Activated CD8-positive, alpha-beta T cell treated with anti-CD3 and anti-CD28 coated beads, Interleukin-2, amount 10 ng/mL, durations not matched to agents 7 days and 5 days (primary cell): ENCODE measurements at regions not wholly inside any gene's neighbourhood (a gene's known extent, or its start where the extent isn't known, plus 50 kb on each side); places are given as distances from the start of the nearest gene placed in this dataset.

Experiments used
- ATAC-seq: fragments of 150-1000 bp; cut with Tn5 transposase; one replicate; pipeline ENCODE4 v1.10.0; 2021; ENCODE audit warnings: moderate library complexity
- CTCF ChIA-PET: fragments of 350-600 bp; sonication (Branson Sonifier 250); formaldehyde crosslinking; loops from one replicate; lab custom pipeline; 2021; ENCODE audit warnings: antibody characterized with exemption; lab: Charles Lee
- POLR2A ChIA-PET: fragments of 350-600 bp; sonication (Branson Sonifier 250); formaldehyde crosslinking; loops from one replicate; lab custom pipeline; 2021; ENCODE audit warnings: antibody characterized with exemption; lab: Charles Lee
- DNase-seq: peaks from one replicate; pipeline ENCODE4 v3.0.0-alpha.2; 2020
- H3K27ac Mint-ChIP-seq: one replicate; pipeline ENCODE4 v1.8.0; 2021; ENCODE audit warnings: mild to moderate bottlenecking, mixed read lengths
- H3K27me3 Mint-ChIP-seq: one replicate; pipeline ENCODE4 v1.8.0; 2021; ENCODE audit warnings: low read depth, mixed read lengths
- H3K36me3 Mint-ChIP-seq: one replicate; pipeline ENCODE4 v1.8.0; 2021; ENCODE audit warnings: low read depth, mixed read lengths
- H3K4me1 Mint-ChIP-seq: one replicate; pipeline ENCODE4 v1.8.0; 2021; ENCODE audit warnings: low read depth, mixed read lengths
- H3K4me3 Mint-ChIP-seq: one replicate; pipeline ENCODE4 v1.8.0; 2021; ENCODE audit warnings: mild to moderate bottlenecking, mixed read lengths
- H3K9me3 Mint-ChIP-seq: one replicate; pipeline ENCODE4 v1.8.0; 2022; ENCODE audit warnings: mixed read lengths; ENCODE audit not compliant: insufficient read depth

DNA sequence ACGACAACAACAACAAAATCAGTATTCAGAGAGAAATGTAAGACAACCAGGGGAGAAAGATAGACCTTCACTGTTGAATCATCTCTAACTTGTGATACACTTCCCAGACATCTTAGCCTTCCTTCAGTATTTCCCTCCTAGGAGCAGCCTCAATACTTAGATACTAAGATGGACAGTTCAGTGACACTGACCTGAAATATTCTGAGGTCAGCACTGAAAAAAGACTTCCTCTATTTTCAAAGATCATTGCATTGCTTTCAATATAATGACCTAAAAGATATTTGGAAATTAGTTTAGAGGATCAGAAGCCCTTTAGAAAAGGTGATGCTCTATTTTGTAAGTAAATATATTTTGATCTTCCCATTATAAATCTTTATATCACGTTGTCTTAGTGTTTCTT lies 101.0 kb downstream of the MRPL39 start:
- Mint-ChIP-seq H3K4me3 (no peak overlapping the region), H3K4me1 (peaks cover 34% of the 10 kb centered on the region), H3K9me3 (no peaks in the 10 kb centered on the region), H3K36me3 (peaks cover 16% of the 10 kb centered on the region), H3K27ac (no peak overlapping the region), H3K27me3 (no peaks in the 10 kb centered on the region)
- ChIA-PET POLR2A (interaction anchor here (0.6 kb wide), 1 partner anchor 55 kb away, joined by 3 read pairs; no protein-coding TSS in a partner anchor), CTCF (interaction anchor here (1.4 to 2.6 kb wide), 5 partner anchors 8 to 82 kb away, joined by 4 to 15 read pairs (median 7); no protein-coding TSS in a partner anchor)
- ATAC-seq (no peak), DNase-seq (no peak)

DNA sequence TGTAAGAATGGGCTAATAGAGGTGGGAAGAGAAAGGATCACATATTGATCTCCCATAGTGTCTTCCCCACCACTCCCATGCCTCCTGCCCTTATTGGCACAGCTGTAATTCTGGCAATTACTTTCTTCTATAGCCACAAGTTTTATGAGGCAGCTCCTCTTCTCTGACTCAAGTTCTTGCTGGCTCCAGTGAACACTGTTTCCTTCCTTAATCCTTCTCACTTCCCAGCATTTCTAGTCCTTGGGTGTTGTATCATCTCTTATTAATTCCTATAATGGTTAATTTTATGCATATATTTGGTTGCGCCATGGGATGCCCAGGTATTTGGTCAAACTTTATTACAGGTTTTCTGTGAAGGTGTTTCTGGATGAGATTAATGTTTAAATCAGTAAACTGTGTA lies 103.3 kb downstream of the MRPL39 start:
- Mint-ChIP-seq H3K27me3 (no peaks in the 10 kb centered on the region), H3K27ac (no peak overlapping the region), H3K4me3 (no peak overlapping the region), H3K4me1 (peaks cover 24% of the 10 kb centered on the region), H3K9me3 (no peaks in the 10 kb centered on the region), H3K36me3 (peaks cover 16% of the 10 kb centered on the region)
- ChIA-PET POLR2A (no interaction called here), CTCF (no interaction called here)
- ATAC-seq, result no peak
- no peak for DNase-seq

DNA sequence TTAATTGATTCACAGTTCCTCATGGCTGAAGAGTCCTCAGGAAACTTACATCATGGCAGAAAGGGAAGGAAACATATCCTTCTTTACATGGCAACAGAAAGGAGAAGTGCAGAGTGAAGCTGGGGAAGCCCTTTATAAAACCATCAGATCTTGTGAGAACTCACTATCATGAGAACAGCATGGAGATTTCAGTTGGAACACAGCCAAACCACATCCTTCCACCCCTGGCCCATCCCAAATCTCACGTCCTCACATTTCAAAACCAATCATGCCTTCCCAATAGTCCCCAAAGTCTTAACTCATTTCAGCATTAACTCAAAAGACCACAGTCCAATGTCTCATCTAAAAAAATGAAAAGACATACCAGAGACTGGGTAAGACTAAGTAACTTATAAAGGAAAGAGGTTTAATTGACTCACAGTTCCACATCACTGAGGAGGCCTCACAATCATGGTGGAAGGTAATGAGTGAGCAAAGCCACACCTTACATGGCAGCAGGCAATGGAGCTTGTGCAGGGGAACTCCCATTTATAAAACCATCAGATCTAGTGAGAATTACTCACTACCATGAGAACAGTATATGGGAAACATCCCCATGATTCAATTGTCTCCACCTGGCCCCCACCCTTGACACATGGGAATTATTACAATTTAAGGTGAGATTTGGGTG lies 105.2 kb downstream of the MRPL39 start:
- peak; percentile 29 for DNase-seq
- no peak overlapping the region for H3K27ac Mint-ChIP-seq
- ChIA-PET CTCF (no interaction called here), POLR2A (no interaction called here)
- H3K36me3 Mint-ChIP-seq, result peaks cover 16% of the 10 kb centered on the region
- ATAC-seq, result no peak
- peaks cover 15% of the 10 kb centered on the region for H3K4me1 Mint-ChIP-seq
- no peaks in the 10 kb centered on the region for H3K27me3 Mint-ChIP-seq
- H3K4me3 Mint-ChIP-seq, result no peak overlapping the region
- H3K9me3 Mint-ChIP-seq, result no peaks in the 10 kb centered on the region

DNA sequence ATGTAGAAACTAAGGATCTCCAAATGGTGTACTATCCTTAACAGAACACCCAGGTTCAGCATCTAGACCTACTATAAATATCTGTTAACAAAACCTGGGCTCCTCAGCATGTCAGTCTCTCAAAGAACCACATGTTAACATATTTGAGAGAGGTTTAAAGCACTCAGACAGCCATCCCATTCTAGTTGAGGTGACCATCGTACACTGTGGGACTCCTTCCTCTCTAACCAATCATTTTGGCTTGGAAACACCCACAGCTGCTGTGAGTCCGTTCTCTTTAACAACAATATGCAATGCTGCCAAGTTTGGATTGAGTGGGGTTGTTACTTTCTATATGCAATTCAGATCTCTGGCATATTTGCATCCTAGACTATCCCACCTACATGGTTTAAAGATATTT lies 105.8 kb downstream of the MRPL39 start:
- H3K27me3 Mint-ChIP-seq, result no peaks in the 10 kb centered on the region
- ATAC-seq, result no peak
- H3K4me3 Mint-ChIP-seq, result no peak overlapping the region
- H3K4me1 Mint-ChIP-seq, result peaks cover 15% of the 10 kb centered on the region
- peaks cover 19% of the 10 kb centered on the region for H3K36me3 Mint-ChIP-seq
- ChIA-PET POLR2A (no interaction called here), CTCF (no interaction called here)
- H3K27ac Mint-ChIP-seq, result no peak overlapping the region
- H3K9me3 Mint-ChIP-seq, result no peaks in the 10 kb centered on the region
- no peak for DNase-seq

DNA sequence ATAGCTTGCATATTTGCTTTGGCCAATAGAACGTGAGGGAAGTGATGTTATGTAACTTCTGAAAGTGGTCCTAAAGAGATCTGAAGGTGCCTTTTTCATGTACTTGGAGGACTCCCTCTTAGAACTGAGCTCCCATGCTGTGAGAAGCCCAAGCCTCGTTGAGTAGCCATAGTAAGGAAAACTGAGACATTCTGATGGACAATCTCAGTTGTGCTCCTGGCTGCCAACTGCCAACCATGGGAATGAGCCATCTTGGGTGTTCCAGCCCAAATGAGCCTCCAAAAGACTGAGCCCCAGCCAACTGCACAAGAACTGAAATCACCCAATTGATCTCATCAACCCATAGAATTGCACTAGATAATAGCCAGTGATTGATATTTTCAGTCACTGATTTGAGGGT lies 106.7 kb downstream of the MRPL39 start:
- POLR2A ChIA-PET, result no interaction called here
- no peak overlapping the region for H3K4me3 Mint-ChIP-seq
- peaks cover 11% of the 10 kb centered on the region for H3K4me1 Mint-ChIP-seq

DNA sequence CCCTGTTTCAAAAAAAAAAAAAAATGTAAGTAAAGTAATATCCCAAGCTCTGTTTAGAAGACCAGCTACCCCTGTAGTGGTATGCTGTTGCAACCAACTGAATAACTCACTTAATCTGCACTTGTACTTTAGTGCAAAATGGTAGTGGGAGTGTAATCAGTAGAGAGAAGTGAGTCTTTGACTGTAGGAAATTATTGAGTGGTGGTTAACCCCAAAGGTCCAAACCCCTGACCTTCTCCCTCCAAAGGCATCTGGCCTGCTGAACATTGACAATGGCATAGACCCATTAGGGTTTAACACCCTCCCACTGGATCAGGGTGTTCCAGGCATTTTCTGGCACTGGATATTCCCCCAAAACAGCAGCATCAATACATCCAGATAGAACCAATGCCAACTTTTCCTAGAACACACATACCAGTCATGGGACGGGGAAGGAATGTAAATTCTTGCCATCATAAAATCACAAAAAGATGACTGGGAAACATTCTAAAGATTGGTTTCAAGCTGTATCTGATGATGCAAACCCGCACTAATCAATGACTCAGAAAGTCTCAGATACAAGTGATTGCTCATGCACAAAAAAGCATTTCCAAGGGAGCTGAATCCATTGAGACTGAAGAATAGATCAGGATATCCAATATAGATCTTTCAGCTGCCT lies 110.3 kb downstream of the MRPL39 start:
- Mint-ChIP-seq H3K9me3 (no peaks in the 10 kb centered on the region), H3K4me1 (peaks cover 5% of the 10 kb centered on the region), H3K27ac (no peak overlapping the region), H3K36me3 (peaks cover 10% of the 10 kb centered on the region), H3K4me3 (no peak overlapping the region), H3K27me3 (no peaks in the 10 kb centered on the region)
- DNase-seq (no peak), ATAC-seq (no peak)
- ChIA-PET CTCF (interaction anchor here (0.7 to 1.5 kb wide), 3 partner anchors 9 to 1057 kb away, joined by 3 to 5 read pairs (median 3); no protein-coding TSS in a partner anchor), POLR2A (no interaction called here)

More for the DNA sequence above, 106.7 kb downstream of the MRPL39 start:
- Mint-ChIP-seq H3K27ac (no peak overlapping the region), H3K9me3 (no peaks in the 10 kb centered on the region), H3K27me3 (no peaks in the 10 kb centered on the region), H3K36me3 (peaks cover 19% of the 10 kb centered on the region)
- ATAC-seq, result no peak
- no peak for DNase-seq
- CTCF ChIA-PET, result no interaction called here

DNA sequence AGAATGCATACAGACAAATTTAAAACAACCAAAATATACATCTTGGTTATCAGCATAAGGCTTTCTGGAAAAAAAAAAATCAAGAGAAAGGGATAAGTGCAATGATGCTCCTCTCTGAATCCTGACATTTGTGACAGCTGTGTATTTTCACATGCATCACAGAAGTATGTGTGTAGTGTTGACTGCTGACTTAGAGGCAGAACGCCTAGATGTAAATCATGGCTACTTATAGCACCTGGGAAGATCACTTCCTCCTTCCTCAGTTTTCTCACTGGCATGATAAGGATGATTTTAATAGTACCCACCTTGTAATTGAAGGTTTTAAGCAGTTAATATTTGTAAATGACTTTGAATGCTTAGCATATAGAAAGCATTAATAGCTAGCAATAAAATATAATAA lies 112.5 kb downstream of the MRPL39 start:
- H3K4me3 Mint-ChIP-seq, result no peak overlapping the region
- ChIA-PET CTCF (interaction anchor here (2.0 kb wide), 1 partner anchor 12 kb away, joined by 5 read pairs; no protein-coding TSS in a partner anchor), POLR2A (no interaction called here)
- DNase-seq, result no peak
- peaks cover 3% of the 10 kb centered on the region for H3K36me3 Mint-ChIP-seq
- no peak for ATAC-seq
- H3K9me3 Mint-ChIP-seq, result no peaks in the 10 kb centered on the region
- H3K27ac Mint-ChIP-seq, result no peak overlapping the region
- no peaks in the 10 kb centered on the region for H3K27me3 Mint-ChIP-seq
- H3K4me1 Mint-ChIP-seq, result peaks cover 15% of the 10 kb centered on the region

DNA sequence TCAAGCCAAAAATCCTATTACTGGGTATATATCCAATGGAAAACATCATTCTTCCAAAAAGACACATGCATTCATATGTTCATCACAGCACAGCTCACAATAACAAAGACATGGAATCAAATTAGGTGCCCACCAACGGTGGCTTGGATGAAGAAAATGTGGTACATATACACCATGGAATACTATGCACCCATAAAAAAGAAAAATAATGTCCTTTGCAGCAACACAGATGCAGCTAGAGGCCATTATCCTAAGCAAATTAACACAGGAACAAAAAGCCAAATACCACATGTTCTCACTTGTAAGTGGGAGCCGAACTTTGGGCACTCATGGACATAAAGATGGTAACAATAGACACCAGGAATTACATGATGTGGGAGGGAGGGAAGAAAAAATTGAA lies 113.6 kb downstream of the MRPL39 start:
- no peak for ATAC-seq
- Mint-ChIP-seq H3K36me3 (peaks cover 3% of the 10 kb centered on the region), H3K9me3 (no peaks in the 10 kb centered on the region), H3K27ac (no peak overlapping the region), H3K27me3 (no peaks in the 10 kb centered on the region), H3K4me1 (peaks cover 17% of the 10 kb centered on the region), H3K4me3 (no peak overlapping the region)
- ChIA-PET CTCF (interaction anchor here (2.0 kb wide), 1 partner anchor 13 kb away, joined by 5 read pairs; no protein-coding TSS in a partner anchor), POLR2A (no interaction called here)
- DNase-seq, result no peak

DNA sequence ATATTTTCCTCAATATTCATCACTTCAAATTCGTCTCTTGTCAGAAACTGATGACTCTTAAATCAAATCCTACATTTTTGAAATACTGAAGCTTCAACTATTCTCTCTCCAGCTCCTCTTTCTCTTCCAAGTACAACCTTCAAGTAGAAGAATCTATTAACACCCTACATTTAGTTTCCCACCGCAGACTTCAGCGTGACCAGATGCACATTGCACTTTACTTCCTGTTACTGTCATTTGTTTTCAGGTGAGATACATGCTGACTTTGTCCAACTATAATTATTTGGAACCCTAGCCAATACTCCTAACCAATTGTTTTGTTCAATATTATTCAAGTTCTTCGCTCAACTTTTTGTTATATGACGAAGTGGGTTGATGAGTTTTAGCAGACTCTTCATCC lies 116.0 kb downstream of the MRPL39 start:
- no peak for DNase-seq
- Mint-ChIP-seq H3K4me1 (peaks cover 29% of the 10 kb centered on the region), H3K9me3 (no peaks in the 10 kb centered on the region), H3K36me3 (no peaks in the 10 kb centered on the region), H3K27ac (no peak overlapping the region), H3K27me3 (no peaks in the 10 kb centered on the region), H3K4me3 (no peak overlapping the region)
- CTCF ChIA-PET, result interaction anchor here (1.1 to 2.8 kb wide), 2 partner anchors 17 to 21 kb away, joined by 3 to 10 read pairs; no protein-coding TSS in a partner anchor
- POLR2A ChIA-PET, result no interaction called here
- no peak for ATAC-seq

DNA sequence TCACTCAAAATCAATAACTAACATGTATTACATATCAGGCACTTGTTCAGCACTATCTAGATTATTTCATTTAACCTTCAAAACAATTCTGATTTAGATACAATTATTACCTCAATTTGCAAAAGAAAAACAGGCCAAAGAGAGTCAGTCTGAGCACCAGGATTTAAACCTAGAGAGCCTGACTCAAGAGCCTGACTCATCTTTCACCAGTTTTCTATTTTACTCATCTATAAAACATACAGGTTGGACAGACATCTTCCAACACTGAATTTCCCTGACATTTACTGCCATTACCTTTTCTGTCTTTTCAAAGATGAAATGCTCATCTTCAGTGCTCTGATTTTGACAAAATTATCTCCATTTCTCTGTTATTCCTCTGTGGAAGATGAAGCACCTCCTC lies 116.5 kb downstream of the MRPL39 start:
- Mint-ChIP-seq H3K27ac (no peak overlapping the region), H3K27me3 (no peaks in the 10 kb centered on the region), H3K36me3 (no peaks in the 10 kb centered on the region), H3K9me3 (no peaks in the 10 kb centered on the region), H3K4me1 (peaks cover 34% of the 10 kb centered on the region), H3K4me3 (no peak overlapping the region)
- POLR2A ChIA-PET, result no interaction called here
- ATAC-seq (no peak), DNase-seq (no peak)
- CTCF ChIA-PET, result interaction anchor here (1.1 to 2.8 kb wide), 5 partner anchors 10 to 69 kb away, joined by 3 to 10 read pairs (median 7); no protein-coding TSS in a partner anchor

DNA sequence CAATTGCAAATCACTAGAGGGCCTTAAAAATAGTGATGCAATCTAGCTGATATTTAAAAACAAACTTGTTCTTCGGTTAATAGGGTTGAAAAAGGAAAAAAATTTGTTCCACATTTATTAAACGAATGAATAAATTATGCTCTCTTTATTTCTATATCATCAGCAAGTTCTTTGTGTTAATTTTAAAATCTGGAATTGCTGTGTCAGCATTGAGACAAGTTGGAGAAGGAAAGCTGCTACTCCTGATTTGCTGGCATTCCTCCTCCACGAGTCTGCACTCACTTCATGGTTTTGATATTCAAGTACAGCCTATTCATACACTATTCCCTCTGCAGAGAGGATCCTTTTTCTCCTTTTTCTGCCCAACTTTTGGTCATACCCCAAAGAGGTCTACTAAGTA lies 117.6 kb downstream of the MRPL39 start:
- peaks cover 6% of the 10 kb centered on the region for H3K9me3 Mint-ChIP-seq
- H3K4me3 Mint-ChIP-seq, result no peak overlapping the region
- H3K27me3 Mint-ChIP-seq, result no peaks in the 10 kb centered on the region
- H3K27ac Mint-ChIP-seq, result no peak overlapping the region
- no peak for ATAC-seq
- H3K4me1 Mint-ChIP-seq, result peaks cover 42% of the 10 kb centered on the region
- POLR2A ChIA-PET, result interaction anchor here (0.8 to 1.0 kb wide), 2 partner anchors 73 to 245 kb away, joined by 3 to 5 read pairs; partner anchors contain the start of genes ATP5PF and GABPA
- CTCF ChIA-PET, result interaction anchor here (0.7 to 1.9 kb wide), 8 partner anchors 9 to 79 kb away, joined by 3 to 8 read pairs (median 4); no protein-coding TSS in a partner anchor
- H3K36me3 Mint-ChIP-seq, result peaks cover 6% of the 10 kb centered on the region
- no peak for DNase-seq
